ENCODE measurements at regions not wholly inside any gene's neighbourhood (a gene's known extent, or its start where the extent isn't known, plus 50 kb on each side); places are given as distances from the start of the nearest gene placed in this dataset.
"Not testable (repeated sequence)": the region's sequence is repeated elsewhere in the genome, so short reads cannot be mapped to it uniquely, and the experiment has no call there.

- TF ChIP-seq ZFP91 (CRISPR knock-in tag; IDR thresholded peaks at IDR 0.05; ENCODE audit: borderline replicate concordance) (0 out of 2 replicates have a peak, but pooled peaks have one; percentile 6), NCOA2 (CRISPR knock-in tag; IDR thresholded peaks at IDR 0.05) (0 out of 2 replicates have a peak, but pooled peaks have one; percentile 31), SAP130 (CRISPR knock-in tag; IDR thresholded peaks at IDR 0.05; ENCODE audit: low read depth) (peak; percentile 38; the same call in 1 of the 2 replicates), IKZF5 (CRISPR knock-in tag; IDR thresholded peaks at IDR 0.05) (peak; percentile 20; the same call in 1 of the 2 replicates), THRA (CRISPR knock-in tag; IDR thresholded peaks at IDR 0.05; ENCODE audit: borderline replicate concordance) (peak; percentile 35; the same call in 1 of the 2 replicates), NR2F6 (CRISPR knock-in tag; IDR thresholded peaks at IDR 0.05) (peak; percentile 59; the same call in 1 of the 2 replicates), ZNF574 (CRISPR knock-in tag; IDR thresholded peaks at IDR 0.05) (0 out of 2 replicates have a peak, but pooled peaks have one; percentile 38), BHLHE40 (IDR thresholded peaks at IDR 0.05; ENCODE audit: low read length) (peak; percentile 46; the same call in 1 of the 2 replicates), SOX6 (CRISPR knock-in tag; IDR thresholded peaks at IDR 0.05) (peak; percentile 64), PAXIP1 (CRISPR knock-in tag; conservative IDR thresholded peaks at IDR 0.05) (peak; percentile 41), ZNF350 (CRISPR knock-in tag; IDR thresholded peaks at IDR 0.05; ENCODE audit: borderline replicate concordance, low read depth) (peak; percentile 68; the same call in 1 of the 2 replicates), ZNF710 (CRISPR knock-in tag; IDR thresholded peaks at IDR 0.05; ENCODE audit: borderline replicate concordance) (0 out of 2 replicates have a peak, but pooled peaks have one; percentile 45), SOX5 (CRISPR knock-in tag; IDR thresholded peaks at IDR 0.05; ENCODE audit: borderline replicate concordance) (peak; percentile 25; the same call in 1 of the 2 replicates), HIVEP1 (CRISPR knock-in tag; IDR thresholded peaks at IDR 0.05) (peak; percentile 52; the same call in 1 of the 2 replicates)
- not testable (repeated sequence) for TF ChIP-seq NR2F6, SOX6 (IDR thresholded peaks at IDR 0.05)
These were observed 204.4 kb downstream of the NPIPB11 start (continued) for GRCh38 chr16:29202025-29202632.

All from HepG2 (cell line).